Fibroblast of upper back skin (primary cell): ENCODE measurements at regions not wholly inside any gene's neighbourhood (a gene's known extent, or its start where the extent isn't known, plus 50 kb on each side); places are given as distances from the start of the nearest gene placed in this dataset.

Source experiments
- DNase-seq: peaks from one replicate; pipeline ENCODE4 v3.0.0-alpha.2; 2013

DNA sequence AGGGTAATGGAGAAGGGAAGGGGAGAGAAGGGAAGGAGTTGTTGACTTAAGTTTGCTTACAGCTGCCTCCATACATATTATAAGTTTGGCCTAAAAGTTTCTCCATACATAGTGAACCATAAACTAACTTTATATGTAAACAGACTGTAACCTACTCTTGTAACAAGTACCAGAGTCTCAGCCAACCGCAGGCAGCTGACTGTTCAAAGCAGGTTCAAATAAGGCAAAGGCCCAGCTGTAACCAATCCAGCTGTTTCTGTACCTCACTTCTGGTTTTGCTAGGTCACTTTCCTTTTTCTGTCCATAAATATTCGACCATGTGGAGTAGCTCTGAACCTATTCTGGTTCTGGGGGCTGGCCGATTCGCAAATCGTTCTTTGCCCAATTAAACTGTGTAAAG is 591.2 kb downstream of the INSC start:
- no peak for DNase-seq

DNA sequence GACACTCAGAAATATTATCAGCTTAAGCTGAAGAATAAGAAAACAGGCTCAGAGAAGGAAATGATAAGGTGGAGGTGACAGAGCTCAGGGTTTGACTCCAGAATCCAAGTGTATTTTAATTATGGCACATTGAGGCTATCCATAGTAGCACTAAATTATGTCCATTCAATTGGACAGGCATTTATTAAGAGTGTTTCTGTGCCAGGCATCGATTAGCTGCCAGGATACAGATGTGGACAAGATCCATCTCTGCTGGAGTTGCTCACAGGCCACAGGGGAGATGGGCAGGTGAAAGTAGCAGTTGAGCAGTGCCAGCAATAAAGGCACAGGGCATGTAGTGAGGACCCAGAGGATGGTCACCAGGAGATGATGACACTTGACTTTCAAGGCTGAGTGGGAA is 592.5 kb downstream of the INSC start:
- no peak for DNase-seq

DNA sequence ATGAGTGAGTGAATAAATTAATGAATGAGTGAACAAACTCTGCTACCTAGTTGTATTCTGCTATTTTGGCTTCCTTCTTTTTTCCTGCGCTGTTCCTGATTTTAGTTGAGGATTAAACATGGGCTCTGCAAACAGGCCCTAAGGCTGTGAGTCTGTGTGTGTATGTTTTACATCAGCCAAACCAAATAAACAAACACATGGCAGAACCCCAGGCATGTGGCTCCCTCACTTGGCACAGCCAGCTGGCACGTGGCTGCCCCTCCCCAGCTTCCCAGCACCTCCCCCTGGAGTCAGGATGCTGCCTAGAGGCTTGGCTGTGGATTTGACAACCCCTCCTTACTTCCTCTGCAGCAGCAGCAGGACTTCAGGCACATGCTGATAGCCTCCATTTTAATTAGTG is 593.2 kb downstream of the INSC start:
- no peak for DNase-seq

DNA sequence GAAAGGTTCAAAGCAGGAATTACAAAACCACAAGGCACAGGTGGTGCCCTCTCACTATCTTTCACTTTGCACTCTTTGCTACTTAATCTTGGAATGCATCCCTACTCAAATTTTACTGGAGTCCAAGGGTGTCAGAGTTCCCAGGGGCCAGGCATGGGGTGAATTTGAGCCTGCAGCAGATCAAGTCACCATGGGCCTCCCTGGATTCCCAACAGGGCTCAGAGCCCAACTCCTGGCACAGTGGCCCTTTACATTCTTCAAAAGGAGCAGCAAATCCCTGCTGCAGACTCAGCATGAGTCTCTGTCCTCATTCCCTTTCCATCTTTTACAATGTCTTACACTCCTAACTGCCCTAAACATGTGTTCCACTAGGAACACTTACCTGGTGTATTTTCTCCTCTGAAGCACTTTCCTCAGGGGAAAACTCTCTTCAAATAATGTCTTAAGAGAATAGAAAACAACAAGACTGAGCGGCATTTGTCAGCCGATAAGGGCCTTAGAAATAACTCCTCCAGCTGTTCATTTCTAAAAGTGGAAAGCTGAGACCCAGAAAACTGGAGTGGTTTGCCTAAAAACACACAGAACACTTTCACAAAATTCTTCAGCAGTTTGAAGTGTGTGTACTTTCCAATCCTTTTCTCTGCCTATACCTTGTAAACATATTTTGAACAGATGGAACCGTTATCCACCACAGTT is 596.0 kb downstream of the INSC start:
- no peak for DNase-seq

DNA sequence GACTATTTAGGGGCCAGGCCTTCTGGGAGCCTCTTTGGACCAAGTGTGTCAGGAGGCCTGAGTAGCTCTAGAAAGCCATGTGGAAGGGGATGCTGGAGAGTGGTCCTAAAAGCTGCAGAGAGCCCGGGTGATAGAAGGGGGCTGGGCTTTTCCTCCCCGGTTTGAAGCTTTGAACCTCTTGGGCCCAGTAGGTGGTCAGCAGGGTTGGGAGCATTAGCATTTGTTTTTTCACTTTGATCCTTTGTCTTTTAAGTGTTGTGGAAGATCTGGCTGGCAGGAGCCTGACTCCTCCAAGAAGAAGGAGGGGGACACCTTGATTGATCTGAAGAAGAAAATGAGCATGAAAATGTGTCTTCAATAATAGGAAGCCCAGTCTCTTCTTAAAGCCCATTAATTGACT is 596.6 kb downstream of the INSC start:
- no peak for DNase-seq

DNA sequence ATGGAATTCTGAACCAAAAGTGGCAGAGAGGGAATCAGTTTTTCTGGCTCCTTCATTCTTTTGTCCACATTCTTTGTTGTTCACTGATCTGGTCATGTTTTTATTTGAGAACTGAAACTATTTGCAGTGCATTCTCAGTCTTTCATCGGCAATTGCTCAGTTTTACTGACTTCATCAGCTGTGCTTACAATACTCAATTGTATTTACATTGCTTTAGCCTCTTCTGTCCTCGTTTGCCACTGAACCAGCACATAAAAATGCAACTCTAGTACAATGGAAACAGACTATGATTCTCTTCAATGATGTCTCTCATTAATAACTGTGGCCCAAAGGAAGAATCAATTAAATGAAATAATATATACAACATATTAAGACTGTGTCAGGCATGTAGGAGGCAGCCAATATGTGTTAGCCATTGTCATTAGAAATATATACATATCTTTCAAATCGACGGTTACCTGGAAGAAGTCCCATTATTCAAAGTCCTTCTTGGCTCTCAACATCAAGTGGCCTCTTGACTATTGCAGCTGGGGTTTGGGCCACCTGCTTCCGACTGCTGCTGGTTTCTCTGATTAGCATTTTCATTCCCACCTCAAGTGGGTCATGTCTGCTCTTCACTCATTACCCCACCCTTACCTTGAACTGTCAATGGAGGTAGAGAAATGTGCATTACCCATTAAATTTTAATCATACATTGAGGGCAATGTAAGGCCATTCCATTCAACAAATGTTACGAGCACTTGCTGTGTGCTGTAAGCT is 600.1 kb downstream of the INSC start:
- DNase-seq: no peak

DNA sequence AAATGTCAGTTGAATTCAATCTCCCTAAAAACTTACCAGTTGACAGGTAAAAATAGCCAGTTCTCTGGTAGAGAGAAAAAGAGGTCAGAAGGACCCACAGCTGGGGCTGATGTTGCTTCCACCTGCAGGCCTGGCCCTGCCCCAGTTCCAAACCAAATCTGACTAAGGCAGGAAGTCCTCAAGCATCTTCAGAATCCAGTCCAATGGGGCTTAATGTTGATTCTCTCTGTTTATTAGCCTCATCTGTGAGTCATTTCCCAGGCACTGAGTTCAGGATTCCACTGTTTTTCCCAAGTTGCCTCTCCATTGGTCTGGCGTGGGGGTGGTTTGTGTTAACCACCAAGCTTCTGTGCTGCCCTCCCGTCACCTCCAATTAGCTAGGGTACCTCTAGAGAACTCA is 601.8 kb downstream of the INSC start:
- peak; percentile 3 for DNase-seq

DNA sequence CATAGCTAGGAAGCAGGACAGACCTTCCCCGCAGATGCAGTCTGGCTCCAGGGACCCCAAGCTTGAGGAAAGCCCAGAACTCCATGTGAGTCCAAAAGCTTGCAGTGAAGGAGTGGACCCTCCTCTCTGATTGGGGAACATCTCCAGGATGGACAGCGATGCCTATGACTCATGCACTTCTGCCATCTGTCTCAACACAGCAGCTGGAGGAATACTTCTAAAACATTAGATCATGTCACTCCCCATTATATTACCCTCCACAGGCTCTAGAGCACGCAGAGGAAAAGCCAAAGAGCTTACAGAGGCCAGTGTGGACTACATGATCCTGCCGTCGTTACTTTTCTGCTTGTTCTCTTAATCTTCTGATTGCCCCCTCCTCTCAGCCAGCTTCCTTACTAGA is 605.7 kb downstream of the INSC start:
- DNase-seq: no peak

DNA sequence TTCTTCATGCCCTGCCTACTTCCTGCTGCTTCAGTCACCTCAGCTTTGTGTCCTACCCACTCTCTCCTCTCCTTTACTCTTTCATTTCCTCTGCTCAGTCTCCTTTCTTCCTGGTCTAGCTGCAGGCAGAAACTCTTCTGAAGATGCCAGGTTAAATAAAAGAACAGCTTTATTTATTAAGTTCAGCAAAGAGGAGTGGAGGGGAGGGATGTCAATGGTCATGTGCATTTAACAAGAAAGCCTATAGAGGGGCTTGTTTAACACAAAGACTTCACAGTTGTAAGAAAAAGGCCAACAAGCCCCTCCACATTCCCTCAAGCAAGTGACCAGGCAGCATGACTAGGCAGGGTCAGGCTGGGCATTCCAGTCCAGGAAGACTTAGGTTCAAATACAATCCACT is 609.2 kb downstream of the INSC start:
- DNase-seq: no peak

DNA sequence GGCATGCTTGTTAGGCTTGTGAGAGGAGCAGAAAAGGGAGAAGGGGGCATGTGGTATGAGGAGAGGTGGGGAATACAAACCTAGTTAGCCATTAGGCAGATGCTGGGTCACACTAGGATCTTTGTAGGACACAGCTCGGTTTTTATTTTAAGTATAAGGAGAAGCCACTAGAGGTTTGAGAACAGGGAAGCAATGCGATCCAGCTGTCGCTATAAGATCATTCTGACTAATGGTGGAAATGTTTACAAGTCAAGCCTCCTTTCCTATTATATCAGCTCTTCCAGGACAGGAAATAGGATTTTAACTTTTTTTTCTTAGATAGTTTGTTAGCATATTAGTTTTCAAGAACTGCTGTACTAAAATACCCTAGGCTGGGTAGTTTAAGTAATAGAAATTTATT is 609.9 kb downstream of the INSC start:
- no peak for DNase-seq

DNA sequence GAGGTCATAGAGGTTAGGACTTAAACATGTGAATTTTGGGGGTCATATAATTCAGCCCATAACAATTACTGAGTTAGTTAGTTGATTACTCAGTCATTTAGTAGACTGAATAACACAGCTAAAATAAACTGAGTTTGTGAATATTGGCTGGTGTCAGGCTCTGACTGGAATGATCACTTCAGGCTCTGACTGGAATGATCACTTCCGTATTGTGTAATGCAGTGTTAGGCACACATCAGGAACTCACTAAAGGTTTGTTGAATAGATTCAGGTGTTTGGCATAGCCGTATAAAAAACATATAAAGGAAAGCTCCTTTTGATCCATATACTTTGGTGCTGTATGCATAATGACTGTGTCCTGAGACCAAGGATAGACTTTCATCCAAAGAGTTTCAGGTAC is 610.5 kb downstream of the INSC start:
- no peak for DNase-seq

DNA sequence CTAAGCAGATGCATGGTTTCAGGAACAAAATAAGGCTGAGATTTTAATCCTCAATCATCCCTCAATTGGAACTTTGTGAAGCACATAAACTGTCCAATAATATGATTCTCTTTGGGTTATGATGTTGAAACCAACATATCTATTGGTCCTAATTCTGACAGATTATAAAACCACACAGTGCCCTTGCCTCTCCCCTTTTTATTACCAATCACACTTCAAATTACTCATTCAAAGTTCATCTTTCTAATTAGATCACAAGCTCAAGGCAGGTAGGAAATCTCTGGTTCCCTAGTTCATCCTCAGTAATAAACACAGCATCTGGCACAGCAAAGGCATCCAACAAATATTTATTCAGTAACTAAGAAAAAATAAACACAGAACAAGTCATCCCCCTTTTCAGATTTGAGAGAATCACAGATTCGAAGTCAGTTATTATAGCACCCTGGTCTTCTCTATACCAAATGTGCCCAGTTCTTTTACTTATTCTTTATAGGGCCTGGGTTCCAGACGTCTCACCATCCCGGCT is 611.6 kb downstream of the INSC start:
- DNase-seq: no peak

DNA sequence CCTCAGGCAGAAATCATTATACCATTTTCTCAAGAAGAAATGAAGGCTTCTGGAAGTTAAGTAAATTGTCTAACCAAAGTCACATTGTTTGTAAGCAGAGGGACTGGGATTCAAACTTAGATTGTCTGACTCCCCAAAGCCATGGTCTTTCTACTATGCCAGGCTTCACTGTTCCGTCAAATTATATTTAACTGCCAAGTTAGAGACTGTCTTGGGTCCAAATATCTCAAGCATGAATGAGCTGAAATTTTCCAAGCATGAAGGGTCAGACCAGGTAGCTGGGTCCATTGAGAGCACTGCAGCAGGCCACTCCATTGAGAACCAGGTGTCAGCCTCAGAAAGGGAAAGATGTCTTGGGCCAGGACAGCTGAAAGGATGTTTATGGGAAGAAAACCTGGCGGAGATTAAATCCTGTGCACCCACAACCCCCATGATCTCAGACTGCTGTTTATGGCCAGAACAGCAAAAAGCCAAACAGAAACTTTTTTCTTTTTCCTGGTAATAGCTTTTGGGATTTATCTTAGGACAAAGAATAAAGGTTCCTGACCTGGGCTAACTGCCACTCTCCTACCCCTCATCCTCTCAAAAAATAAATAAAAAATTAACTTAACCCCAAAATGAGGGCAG is 612.3 kb downstream of the INSC start:
- no peak for DNase-seq

DNA sequence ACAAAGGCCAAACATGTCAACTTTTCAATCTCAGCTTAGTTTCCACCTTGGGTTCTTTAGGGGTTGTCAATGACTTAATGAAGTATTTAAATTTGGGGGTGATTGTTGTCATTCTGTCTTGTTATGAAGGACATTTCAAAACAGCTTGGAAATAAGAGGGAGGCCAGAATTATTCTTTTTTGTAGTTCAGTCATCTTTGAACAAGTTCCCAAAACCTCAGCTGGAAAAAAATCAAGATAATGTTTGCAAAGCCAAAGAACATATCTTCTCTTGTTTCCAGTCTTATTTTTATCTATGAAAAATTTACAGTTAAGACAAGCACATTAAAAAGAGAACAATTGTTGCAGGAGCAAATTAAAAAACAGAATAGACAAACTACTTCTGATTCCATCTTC is 612.8 kb downstream of the INSC start:
- DNase-seq: no peak

DNA sequence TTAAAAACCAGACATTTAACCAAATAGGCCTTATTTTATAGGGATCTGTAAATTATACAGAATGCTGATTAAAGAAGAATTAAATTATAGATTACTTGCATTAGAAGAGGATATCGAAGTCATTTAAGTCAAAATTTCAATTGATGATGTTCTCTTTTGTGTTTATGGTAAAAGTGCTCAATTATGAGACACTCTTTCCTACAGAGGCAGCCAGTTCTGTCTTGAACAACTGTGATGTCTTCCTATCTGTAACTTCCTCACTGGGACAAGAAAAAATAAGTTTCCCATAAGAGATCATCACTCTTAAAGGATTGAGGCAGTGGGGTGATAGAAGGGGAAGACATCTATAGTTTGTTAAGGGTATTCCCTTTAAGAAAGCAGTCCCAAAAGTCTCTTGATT is 613.5 kb downstream of the INSC start:
- DNase-seq: no peak

DNA sequence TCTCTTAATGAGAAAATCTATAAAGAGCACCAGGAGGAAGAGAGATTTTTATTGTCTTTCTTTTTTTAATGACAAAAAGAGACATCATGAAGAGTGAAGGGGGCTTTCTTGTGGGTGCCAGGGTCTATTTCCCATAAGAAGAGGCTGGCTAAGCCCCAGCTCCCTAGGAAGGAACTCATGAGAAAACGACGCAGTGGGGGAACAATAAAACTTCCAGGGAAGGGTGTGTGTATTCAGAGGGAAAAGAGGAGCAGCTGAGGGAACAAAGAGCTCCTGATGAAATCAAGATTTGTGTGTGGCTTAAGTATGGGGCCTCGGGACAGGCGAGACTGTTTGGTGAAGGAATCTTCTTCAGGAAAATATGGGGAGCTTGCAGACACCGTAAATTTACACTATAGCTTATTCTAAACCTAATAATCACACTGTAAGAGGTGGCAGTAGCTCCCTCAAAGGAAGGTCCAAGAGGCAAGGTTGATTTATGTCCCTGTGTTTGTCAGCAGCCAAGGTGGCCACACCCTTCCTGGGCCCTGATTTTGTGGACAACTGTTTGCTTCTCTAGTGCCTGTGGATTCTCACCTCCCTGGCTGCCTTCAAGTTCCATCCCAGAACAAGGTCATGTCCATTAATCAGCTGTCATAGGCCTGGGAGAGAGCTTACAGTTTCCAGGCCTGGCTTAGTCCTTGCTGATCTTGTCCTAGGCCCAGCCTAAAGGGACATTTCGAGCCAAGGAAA is 615.7 kb downstream of the INSC start:
- DNase-seq: no peak

DNA sequence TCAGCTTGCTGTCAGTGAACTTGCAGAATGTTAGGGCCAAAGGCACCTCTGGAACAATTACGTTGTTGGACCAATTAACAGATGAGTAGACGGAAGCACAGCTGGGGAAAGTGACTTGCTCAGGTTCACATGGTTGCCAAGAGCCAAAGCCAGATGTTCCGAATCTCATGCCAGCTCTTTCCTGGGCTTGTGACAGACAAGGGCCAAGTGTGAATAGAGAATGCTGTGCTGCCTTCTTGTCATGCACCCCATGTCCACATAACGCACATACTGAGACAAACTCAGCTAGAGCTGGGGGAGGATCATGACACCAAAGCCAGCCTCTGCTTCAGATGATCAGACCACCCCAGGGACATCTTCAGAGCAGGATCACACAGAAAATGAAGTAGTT is 616.3 kb downstream of the INSC start:
- no peak for DNase-seq

DNA sequence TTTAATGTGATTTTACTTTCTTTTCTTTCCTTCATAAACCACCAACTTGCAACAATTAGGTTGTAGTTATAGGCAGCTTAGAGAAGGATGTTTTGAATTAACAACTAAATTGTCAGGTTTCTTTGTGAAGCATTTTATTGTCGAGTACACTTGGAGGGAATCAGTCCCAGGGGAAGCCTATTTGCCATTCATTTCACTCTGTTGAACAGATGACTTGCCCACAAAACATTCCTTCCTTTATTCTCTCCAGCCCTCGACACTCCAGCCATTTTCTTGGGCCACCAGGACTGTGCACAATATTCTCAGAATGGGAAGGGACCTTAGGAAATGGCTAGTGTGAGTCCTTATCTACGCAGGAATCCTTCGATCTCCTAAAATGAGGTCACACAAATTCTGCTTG is 620.6 kb downstream of the SOX6 start:
- no peak for DNase-seq

DNA sequence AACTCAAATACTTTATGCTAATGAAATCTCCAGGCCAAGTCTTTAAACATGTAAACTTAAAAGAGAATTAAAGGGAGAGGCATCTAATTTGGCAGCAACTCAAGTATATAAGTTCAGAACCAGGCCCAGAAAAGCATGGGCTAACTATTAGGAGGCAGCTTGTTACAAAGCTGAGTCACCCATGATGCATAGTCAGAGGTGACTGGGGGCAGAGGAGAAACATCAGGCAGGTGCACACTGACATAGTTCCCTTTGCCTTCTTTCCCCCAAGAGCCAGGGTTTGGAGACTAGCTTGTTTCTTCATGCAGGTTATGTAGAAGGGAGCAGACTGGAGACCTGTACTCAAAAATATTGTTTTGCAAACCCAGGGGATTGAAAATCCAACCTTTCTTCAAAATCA is 619.0 kb downstream of the SOX6 start:
- no peak for DNase-seq

DNA sequence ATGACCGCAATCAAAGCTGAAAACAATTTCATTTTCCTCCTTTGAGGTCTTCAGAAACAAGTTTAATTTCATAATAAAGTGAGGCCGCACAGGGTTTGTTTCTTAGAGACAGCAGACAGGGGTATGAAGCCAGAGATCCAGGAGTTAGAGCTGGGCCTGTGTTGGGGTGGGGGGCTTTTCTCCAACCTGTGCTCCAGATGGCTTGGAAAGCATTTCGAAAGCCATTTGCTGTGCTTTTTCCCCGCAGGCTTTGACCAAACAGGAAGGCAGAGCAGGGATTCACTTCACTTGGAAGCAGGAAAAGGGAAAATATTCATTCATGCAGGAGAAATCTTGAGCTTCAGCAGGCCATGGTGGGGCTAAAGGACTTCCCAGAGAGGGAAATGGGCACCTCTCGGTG is 617.4 kb downstream of the SOX6 start:
- no peak for DNase-seq

DNA sequence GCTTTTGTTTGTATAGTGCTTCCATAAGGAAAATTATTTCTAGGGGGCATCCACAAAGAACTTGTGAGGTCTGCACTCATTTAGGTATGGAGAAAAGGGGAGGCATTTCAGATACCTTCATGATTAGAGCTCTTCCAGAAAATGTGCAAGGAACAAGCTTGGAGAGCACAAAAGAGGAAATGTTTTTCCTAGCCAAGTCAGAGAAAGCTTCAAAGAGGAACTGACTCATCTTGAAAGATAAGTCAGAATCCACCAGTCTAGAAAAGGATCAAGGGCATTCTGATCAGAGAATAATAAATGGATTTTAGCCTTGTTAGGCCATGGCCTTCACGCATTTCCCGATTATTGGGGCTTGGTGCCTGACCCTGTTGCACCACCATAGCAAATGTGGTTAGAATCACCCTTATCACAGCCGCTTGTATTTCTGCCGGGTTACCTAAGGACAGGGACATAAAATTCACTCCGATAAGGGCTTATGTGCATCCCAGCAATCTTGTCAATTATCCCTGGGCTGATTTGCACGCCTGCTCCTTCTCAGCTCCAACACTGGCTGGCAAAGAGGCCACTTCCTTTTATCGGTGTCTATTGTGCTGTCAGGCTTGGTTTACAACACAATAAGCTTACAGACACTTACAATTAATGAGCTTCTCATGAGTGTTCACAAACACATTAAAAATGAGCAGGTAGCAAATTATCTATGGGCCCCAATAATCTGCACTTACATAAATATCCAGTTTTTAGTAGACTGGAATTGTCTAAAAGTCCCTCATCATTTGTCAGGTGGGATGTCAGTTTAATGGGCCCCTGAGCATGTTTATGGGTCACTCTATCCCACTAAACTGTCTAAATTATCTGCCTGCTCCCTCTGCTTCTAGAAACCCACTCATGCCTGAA is 613.5 kb downstream of the SOX6 start:
- DNase-seq: peak; percentile 2

DNA sequence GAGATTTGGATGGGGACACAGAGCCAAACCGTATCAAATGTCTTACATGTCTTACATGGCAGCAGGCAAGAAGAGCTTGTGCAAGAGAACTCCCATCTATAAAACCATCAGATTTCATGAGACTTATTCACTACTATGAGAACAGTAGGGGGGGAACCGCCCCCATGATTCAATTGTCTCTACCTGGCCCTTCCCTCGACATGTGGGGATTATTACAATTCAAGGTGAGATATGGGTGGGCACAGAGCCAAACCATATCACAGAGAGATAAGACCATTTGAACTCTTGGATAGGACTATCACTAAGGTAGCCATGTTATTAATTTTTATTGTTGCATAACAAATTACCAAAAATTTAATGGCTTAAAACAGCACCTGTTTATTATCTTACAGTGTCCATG is 611.7 kb downstream of the SOX6 start:
- no peak for DNase-seq
